Hematopoietic multipotent progenitor cell treated with erythropoietin and hydrocortisone succinate and interleukin-3 and kit ligand, for 4 days (in vitro differentiated cells): ENCODE measurements at regions not wholly inside any gene's neighbourhood (a gene's known extent, or its start where the extent isn't known, plus 50 kb on each side); places are given as distances from the start of the nearest gene placed in this dataset.

Source experiments
- DNase-seq: peaks from one replicate; pipeline ENCODE4 v3.0.0-alpha.2; 2015

DNA sequence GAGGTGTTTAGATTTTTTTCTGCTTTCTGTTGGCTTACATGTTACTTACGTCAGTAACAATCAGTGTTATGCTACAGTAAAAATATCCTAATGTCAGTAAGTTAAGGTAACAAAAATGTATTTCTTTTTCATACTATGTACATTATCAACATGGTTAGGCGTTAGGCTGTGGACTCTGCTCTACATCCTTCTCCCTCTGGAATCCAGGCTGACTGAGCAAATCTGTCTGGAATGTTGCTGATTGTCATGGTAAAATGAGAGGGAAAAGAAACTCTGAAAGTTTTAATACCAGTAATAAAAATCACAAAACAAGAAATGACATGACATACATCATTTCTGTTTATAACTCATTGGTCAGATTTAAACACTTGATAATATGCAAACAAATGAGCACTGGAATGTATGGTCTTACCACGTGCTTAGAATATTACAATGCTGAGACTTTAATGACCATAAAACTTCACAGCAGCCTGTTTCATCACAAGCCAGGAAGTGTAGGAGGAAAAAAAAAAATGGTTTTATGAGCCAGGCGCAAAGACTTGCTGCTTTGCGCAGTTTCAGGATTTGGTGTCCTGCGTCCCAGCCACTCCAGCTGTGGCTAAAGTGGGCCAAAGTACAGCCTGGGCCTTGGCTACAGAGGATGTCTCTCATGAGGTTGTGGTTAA, 252.4 kb downstream of the FSIP2 start:
- DNase-seq, result no peak

DNA sequence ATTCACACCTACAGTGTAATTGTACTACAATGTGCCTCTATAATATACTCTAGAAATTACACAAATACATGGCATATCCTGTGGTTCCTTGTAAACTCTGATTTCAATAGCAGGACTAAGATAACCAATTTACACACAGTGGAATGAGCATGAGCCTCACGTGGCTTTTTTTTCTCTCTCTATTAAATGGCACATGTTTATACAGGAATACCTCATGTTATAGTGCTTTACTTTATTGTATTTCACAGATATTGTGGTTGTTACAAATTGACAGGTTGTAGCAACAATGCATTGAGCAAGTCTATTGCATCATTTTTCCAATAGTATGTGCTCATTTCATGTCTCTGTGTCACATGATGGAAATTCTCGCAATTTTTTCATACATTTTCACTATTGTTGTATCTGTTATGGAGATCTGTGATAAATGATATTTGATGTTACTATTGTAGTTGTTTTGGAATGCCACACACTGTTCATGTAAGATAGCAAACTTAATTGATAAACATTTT, 260.0 kb downstream of the FSIP2 start:
- DNase-seq, result peak; percentile 2

DNA sequence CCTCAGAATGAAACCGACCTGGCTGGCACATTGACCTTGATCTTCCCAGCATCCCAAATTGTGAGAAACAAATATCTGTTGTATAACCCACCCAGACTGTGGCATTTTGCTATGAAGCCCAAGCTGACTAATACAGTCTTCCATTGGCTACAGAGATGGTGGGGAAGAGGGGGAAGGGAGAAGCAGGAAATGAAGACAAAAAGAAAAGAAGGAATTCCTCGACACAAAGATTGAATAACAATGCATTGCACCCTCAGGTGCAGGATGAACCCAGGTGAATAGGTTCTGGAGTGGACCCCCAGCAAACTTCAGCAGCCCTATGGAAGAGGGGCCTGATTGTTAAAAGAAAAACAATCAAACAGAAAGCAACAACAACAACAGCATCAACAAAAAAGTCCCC, 270.7 kb downstream of the FSIP2 start:
- no peak for DNase-seq

DNA sequence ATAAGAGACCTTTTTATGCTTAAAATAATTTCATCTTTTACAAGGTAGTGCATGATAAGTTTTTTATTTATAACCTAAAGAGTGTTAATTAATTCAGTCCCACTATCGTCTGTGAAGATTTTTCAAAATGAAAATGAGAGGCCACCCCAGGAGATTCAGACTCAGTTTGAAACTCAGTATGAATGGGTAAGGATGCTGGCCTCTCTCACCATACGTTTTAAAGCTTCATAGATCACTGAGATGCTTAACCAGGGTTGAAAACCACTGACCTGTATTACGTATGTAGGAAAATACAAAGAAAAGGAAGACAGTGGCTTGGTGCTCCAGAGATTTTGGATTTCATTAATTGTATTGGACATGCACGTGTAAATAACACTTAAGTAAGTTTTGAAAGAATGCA, 278.7 kb downstream of the FSIP2 start:
- no peak for DNase-seq

DNA sequence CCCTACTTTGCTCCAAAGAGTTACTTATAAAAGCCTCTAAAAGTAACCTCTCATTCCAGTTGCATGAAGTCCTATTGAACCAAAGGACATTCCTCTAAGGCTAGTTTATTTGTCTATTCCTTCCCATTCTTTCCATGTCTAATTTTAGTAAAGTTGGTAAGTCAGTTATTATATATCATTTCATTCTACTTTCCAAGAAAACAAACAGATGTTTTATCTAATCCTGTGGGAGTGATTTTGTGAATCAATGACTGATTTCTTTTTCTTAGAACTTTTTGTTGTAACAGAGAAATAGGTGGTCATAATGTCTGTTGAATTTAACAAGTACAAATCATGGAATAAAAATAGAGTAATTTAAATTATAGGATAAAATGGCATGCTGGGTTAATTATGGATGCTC, 286.3 kb downstream of the FSIP2 start:
- DNase-seq, result no peak

GRCh38 chr2:186027922-186028321, 289.3 kb downstream of the FSIP2 start:
- DNase-seq, result no peak

- no peak for DNase-seq
These were observed 292.6 kb downstream of the FSIP2 start for GRCh38 chr2:186031229-186031628.

GRCh38 chr2:186032102-186032738, 293.6 kb downstream of the FSIP2 start:
- no peak for DNase-seq

DNA sequence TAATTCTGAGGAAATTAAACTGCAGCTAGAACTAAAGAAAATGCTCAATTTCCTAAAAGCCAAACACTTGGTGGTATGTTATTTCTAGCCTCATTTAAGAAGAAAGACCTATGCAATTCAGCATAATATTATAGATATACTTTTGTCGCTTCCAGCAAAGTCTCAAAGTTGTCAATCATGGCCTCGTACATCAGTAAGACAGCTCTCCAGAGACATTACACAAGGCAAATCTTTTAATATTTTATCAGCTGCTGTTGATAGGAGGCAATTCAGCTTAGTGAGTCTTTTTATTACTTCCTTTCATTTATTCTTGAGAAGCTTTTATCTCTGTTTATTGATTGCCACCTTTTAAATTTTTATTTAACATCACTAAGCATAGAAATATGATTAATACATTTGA, 294.3 kb downstream of the FSIP2 start:
- DNase-seq, result no peak

DNA sequence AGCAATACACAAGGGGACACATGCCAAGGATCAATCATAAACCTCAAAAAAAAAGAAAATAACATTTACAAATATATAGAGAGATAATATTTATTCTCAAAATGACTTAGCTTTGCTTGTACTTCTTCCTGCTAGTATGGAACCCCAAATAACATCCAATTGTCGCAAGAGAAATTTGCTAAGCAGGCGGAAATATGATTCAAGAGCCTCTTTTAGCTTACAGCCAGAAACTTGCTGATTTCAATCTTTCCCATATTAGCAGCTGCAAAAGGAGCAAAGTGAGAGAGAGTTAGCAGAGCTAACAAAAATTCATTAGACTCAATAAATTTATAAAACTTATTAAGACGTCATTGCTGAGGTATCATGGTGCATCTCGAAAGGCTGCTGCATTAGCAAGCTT, 294.9 kb downstream of the FSIP2 start:
- no peak for DNase-seq

DNA sequence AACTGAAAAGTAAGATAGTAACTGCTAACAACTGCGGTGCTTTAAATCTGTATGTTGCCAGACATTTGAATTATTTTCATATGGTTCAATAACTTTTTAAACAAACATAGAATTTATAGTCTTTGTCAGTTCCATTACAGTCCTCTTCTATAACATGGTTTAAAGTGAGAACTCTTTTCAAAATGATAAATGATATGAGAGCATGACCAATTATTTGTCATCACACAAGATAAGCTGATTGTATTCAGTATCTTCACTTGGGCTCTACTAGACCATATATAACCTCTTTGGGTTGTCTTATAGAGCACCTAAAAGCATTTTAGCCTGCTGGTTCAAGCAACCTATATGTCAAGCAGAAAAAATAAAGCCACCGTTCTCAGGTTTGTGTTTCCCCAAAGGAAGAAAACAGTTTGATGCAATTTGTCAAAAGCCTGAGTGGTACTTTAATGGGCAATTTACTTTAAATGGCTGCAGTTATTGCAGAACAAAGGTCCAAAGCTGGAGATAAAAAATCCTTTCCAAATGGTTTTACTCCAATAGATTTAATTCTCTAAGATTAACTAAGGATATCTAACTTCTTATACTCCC, 298.4 kb downstream of the FSIP2 start:
- DNase-seq, result no peak

DNA sequence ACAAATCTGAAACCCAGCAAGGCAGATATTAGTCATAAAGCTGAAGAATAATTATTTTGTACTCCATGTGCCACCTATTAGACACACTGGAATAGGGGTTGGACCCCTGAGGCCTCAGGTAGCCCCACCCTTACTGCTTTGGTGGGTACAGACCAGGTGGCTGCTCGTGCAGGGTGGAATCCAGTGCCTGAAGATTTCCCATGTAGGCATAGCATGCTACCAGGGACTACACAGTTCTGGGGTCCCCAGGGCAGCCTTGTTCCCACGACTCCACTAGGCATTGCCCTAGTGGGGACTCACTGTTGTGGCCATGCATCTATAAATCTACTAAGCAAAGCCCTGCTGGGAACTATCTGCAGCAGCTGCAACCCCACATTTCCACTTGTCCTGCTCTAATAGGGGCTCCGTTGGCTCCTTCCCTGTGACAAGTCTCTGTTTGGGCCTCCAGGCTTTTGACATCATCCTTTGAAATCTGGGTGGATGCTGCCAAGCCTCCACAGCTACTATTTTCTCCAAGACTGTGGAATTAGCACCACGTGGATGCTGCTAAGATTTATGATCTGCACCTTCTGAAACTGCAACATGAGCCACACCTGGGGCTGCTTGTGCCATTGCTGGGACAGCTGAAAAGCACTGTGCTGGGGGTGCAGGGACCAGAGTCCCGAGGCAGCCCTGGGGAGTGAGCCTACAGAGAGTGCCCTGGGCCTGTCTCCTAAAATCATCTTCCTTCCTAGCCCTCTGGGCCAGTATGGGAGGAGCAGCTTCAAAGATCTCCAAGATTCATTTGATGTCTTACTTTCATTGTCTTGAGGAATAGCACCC, 303.8 kb downstream of the FSIP2 start:
- no peak for DNase-seq

- DNase-seq, result no peak
These were observed 306.2 kb downstream of the FSIP2 start for GRCh38 chr2:186044761-186045160.

GRCh38 chr2:186052930-186053329, 314.3 kb downstream of the FSIP2 start:
- DNase-seq, result no peak

- DNase-seq, result no peak
These were observed 320.0 kb downstream of the FSIP2 start for GRCh38 chr2:186058614-186059013.

- no peak for DNase-seq
These were observed 320.5 kb downstream of the FSIP2 start for GRCh38 chr2:186059096-186059495.

DNA sequence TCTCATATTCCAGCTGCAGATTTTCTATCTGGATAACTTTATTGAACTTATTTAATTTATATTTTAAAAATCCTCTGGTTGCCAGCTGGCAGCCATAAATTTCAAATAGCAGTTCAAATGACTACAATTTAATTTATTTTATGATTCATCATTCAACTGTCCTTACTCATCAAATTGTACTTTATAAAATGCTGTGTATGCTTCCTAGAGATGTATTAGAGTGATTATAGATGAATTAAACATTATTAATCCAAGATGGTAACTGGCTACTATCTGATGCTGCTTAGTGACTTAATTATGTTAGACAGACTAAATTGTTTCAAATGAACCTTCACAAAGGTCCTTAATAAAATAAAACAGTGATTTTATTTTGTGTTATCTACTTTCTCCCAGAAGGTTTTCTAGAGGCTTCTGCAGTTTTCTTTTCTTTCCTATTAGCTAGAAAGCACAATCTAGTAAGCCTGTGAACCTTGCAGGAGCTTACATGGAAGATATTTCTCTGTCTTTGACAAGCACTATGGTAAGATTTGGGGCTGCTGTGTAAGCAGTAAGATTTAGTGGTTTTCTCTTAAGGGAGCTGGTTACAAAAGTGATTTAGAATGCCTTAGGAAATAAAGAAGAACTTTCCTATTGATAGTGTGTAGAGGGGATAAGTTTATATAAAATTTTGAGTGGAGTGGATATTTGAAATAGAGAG, 322.3 kb downstream of the FSIP2 start:
- DNase-seq, result no peak

- no peak for DNase-seq
These were observed 325.9 kb downstream of the FSIP2 start for GRCh38 chr2:186064507-186064906.

DNA sequence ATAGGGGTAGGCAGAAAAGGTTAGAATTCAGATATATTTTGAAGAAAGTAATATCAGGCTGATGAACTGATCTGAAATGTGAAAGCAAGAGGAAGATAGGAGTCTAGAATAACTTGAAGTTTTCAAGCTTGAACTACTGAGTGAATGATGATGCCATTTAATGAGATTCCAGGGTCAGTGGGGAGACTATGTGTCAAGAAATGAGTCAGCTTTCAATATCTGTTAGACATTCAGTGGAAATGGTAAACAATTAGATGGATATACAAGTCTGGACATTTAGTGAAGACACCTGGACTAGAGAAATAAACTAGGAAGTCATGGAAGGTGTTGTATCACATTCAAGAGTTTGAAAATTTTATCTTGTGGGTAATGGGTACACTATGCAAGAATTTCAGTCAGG, 326.9 kb downstream of the FSIP2 start:
- no peak for DNase-seq

DNA sequence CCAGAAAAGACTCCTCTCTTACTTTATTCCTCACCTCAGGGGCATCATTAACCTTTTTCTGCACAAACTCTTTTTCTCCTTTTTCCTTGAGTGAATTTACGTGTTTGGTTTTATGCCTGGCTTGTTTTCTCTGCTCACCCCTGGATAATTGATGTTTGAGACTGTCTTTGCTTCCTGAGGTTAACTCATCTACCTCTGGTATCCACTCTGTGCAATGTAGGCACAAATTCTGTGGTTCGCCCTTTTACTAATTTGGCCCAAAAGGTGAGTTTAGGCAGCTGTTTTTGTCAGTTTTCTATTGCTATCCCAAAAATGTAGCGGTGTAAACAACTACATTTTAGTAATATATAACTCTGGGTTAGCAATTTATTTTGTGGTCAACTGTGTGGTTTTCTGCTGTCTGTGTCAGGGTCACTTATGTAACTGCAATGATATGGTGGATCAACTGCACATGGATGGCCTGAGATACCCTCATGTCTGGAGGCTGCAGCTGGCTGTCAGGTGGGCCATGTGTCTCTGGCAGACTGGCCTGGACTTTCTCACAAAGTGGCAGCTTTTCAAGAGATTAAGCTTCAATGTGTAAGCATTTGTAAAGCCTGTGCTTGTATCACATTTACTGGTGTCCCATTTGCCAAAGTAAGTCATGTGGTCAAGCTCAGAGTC, 329.7 kb downstream of the FSIP2 start:
- DNase-seq, result peak; percentile 38

DNA sequence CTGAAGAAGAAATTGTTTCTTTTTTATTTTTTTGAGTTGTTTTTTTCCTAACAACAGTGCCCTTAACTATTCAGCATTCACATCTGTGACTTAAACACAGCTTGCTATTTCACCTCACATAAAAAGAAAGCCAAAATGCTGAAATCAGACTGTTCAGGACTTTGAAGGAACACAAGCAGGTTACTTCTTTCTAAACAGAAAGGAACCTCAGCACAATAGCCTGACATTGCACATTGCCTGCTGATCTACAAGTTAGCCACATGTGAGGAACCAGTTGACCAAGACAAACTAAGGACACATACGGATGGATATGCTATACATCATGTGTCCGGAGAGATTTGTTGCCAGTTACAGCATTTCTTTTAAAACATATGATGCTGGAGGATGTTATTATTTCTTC, 331.1 kb downstream of the FSIP2 start:
- no peak for DNase-seq

- DNase-seq, result no peak
These were observed 346.6 kb downstream of the FSIP2 start for GRCh38 chr2:186085226-186085625.
